Activated T-cell treated with anti-CD3 and anti-CD28 coated beads for 4 hours (primary cell): ENCODE measurements at regions not wholly inside any gene's neighbourhood (a gene's known extent, or its start where the extent isn't known, plus 50 kb on each side); places are given as distances from the start of the nearest gene placed in this dataset.
"Not testable (repeated sequence)": the region's sequence is repeated elsewhere in the genome, so short reads cannot be mapped to it uniquely, and the experiment has no call there.

Source experiments
- DNase-seq: peaks from one replicate; pipeline ENCODE4 v3.0.0-alpha.2; 2020

- DNase-seq: no peak
Observed at GRCh38 chr3:105982207-105982606, 113.4 kb upstream of the CBLB start.

GRCh38 chr3:105984837-105985236, 116.0 kb upstream of the CBLB start:
- DNase-seq: no peak

- DNase-seq: not testable (repeated sequence)
Observed at GRCh38 chr3:105986343-105986742, 117.5 kb upstream of the CBLB start.

GRCh38 chr3:105987809-105988208, 119.0 kb upstream of the CBLB start:
- no peak for DNase-seq

- no peak for DNase-seq
Observed at GRCh38 chr3:105988540-105989212, 119.9 kb upstream of the CBLB start.

GRCh38 chr3:105996781-105997180, 128.0 kb upstream of the CBLB start:
- DNase-seq: no peak

GRCh38 chr3:105997466-105997799, 128.6 kb upstream of the CBLB start:
- no peak for DNase-seq

- DNase-seq: no peak
Observed at GRCh38 chr3:105997800-105998526, 129.2 kb upstream of the CBLB start.

- no peak for DNase-seq
Observed at GRCh38 chr3:105999856-106000255, 131.0 kb upstream of the CBLB start.

- no peak for DNase-seq
Observed at GRCh38 chr3:106001923-106002322, 133.1 kb upstream of the CBLB start.

- no peak for DNase-seq
Observed at GRCh38 chr3:106004137-106004681, 135.4 kb upstream of the CBLB start.

- no peak for DNase-seq
Observed at GRCh38 chr3:106004826-106005225, 136.0 kb upstream of the CBLB start.

GRCh38 chr3:106006001-106006400, 137.2 kb upstream of the CBLB start:
- no peak for DNase-seq

GRCh38 chr3:106006571-106006970, 137.8 kb upstream of the CBLB start:
- DNase-seq: no peak

- DNase-seq: no peak
Observed at GRCh38 chr3:106007512-106007911, 138.7 kb upstream of the CBLB start.

GRCh38 chr3:106008766-106009165, 140.0 kb upstream of the CBLB start:
- no peak for DNase-seq

- DNase-seq: no peak
Observed at GRCh38 chr3:106010829-106011228, 142.0 kb upstream of the CBLB start.

- DNase-seq: no peak
Observed at GRCh38 chr3:106013971-106014370, 145.2 kb upstream of the CBLB start.

- DNase-seq: no peak
Observed at GRCh38 chr3:106014518-106014917, 145.7 kb upstream of the CBLB start.

GRCh38 chr3:106014971-106015370, 146.2 kb upstream of the CBLB start:
- DNase-seq: no peak

- no peak for DNase-seq
Observed at GRCh38 chr3:106018102-106018501, 149.3 kb upstream of the CBLB start.

- DNase-seq: no peak
Observed at GRCh38 chr3:106018929-106019550, 150.2 kb upstream of the CBLB start.

- DNase-seq: no peak
Observed at GRCh38 chr3:106022913-106023312, 154.1 kb upstream of the CBLB start.

- DNase-seq: no peak
Observed at GRCh38 chr3:106025151-106025722, 156.4 kb upstream of the CBLB start.
